Natural killer cell (primary cell): ENCODE measurements at regions not wholly inside any gene's neighbourhood (a gene's known extent, or its start where the extent isn't known, plus 50 kb on each side); places are given as distances from the start of the nearest gene placed in this dataset.

Source experiments
- ATAC-seq, 3 donors: fragments of 150-1000 bp in 2 of 3; fragments of 200-7000 bp in 1 of 3; cut with Tn5 transposase; 1 replicate in 1 of 3; 2 replicates in 2 of 3; pipeline ENCODE4 v1.10.0; 2021; ENCODE audit warnings: mild to moderate bottlenecking in 2 of 3, moderate library complexity in 2 of 3
- DNase-seq, 2 donors: peaks; one replicate each; pipeline versions ENCODE4 v3.0.0 to v3.0.0-alpha.2; 2013 to 2021; ENCODE audit warnings: mixed read lengths in 1 of 2
- H3K27ac ChIP-seq: one replicate; pipeline ENCODE4 v1.5.1; 2013; ENCODE audit warnings: mild to moderate bottlenecking, low read length
- H3K27me3 ChIP-seq: one replicate; pipeline ENCODE4 v1.6.1; 2013; ENCODE audit warnings: low read length; ENCODE audit not compliant: control insufficient read depth, insufficient read depth
- H3K36me3 ChIP-seq: one replicate; pipeline ENCODE4 v1.6.1; 2013; ENCODE audit warnings: low read length; ENCODE audit not compliant: control insufficient read depth, insufficient read depth
- H3K4me1 ChIP-seq: one replicate; pipeline ENCODE4 v1.6.1; 2013; ENCODE audit warnings: low read length; ENCODE audit not compliant: control insufficient read depth, insufficient read depth
- H3K4me3 ChIP-seq: one replicate; pipeline ENCODE4 v1.5.1; 2013; ENCODE audit warnings: low read length
- H3K9me3 ChIP-seq: one replicate; pipeline ENCODE4 v1.6.1; 2013; ENCODE audit warnings: low read length; ENCODE audit not compliant: control insufficient read depth, insufficient read depth
- H3K27ac Mint-ChIP-seq, 2 donors: one replicate each; pipeline ENCODE4 v1.8.0; 2022; ENCODE audit warnings: mild to moderate bottlenecking in 2 of 2, mixed read lengths in 2 of 2, moderate library complexity in 1 of 2
- H3K27me3 Mint-ChIP-seq, 2 donors: one replicate each; pipeline ENCODE4 v1.8.0; 2022; ENCODE audit warnings: low read depth in 2 of 2, mixed read lengths in 2 of 2
- H3K36me3 Mint-ChIP-seq: one replicate; pipeline ENCODE4 v1.8.0; 2022; ENCODE audit warnings: mixed read lengths
- H3K4me1 Mint-ChIP-seq, 2 donors: one replicate each; pipeline ENCODE4 v1.8.0; 2022; ENCODE audit warnings: mixed read lengths in 2 of 2
- H3K4me3 Mint-ChIP-seq: one replicate; pipeline ENCODE4 v1.8.0; 2022; ENCODE audit warnings: mild to moderate bottlenecking, moderate library complexity, mixed read lengths
- H3K9me3 Mint-ChIP-seq, 2 donors: one replicate each; pipeline ENCODE4 v1.8.0; 2022; ENCODE audit warnings: mixed read lengths in 2 of 2
- CTCF ChIP-seq: fragments of 200-600 bp; IDR thresholded peaks from one replicate; pipeline ENCODE4 v1.8.0; 2022; ENCODE audit warnings: antibody characterized with exemption
- WGBS: methylation state at CpG from one replicate; pipeline ENCODE4 v1.1.7; 2013; ENCODE audit warnings: missing lambda C conversion rate; ENCODE audit not compliant: insufficient coverage; 5-methylcytosine and 5-hydroxymethylcytosine counted together
- intact Hi-C: fragments of 100-400 bp; cut with micrococcal nuclease; formaldehyde crosslinking; loops from one replicate; pipeline ENCODE4 v1.14.2; 2022

- ATAC-seq (no peak), DNase-seq (no peak)
- intact Hi-C loops: no loop called here
- Mint-ChIP-seq H3K9me3 (peaks cover 8 to 10% of the 10 kb centered on the region in 2 donors), H3K27ac (no peak overlapping the region), H3K36me3 (peaks cover 7% of the 10 kb centered on the region), H3K4me1 (no peaks in the 10 kb centered on the region), H3K27me3 (no peaks in the 10 kb centered on the region), H3K4me3 (no peak overlapping the region)
- Histone ChIP-seq H3K27ac (no peak overlapping the region), H3K27me3 (no peaks in the 10 kb centered on the region), H3K9me3 (no peaks in the 10 kb centered on the region), H3K36me3 (no peaks in the 10 kb centered on the region), H3K4me3 (no peak overlapping the region), H3K4me1 (no peaks in the 10 kb centered on the region)
- no peak for TF ChIP-seq CTCF
- WGBS: 65% methylated on average over 1 of the region's 1 CpG
These were observed 1249.9 kb upstream of the TENM3 start for GRCh38 chr4:180993244-180993836.

DNA sequence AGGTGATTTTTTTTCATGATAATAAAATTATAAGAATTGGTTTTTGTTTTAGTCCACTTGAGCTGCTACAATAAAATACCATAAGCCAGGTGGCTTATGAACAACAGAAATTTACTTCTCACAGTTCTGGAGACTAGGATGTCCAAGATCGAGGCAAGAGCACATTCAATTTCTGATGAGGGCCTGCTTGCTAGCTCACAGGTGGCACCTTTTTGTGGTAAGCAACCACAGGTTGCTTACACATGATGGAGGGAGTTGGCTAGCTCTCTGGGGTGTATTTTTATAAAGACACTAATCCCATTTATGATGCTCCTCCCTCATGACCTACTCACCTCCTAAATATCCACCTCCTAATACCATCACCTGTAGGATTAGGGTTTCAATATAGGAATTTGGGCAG is 1248.5 kb upstream of the TENM3 start:
- Histone ChIP-seq H3K9me3 (no peaks in the 10 kb centered on the region), H3K27ac (no peak overlapping the region), H3K36me3 (no peaks in the 10 kb centered on the region), H3K4me1 (no peaks in the 10 kb centered on the region), H3K27me3 (no peaks in the 10 kb centered on the region), H3K4me3 (no peak overlapping the region)
- Mint-ChIP-seq H3K9me3 (peaks cover 8 to 11% of the 10 kb centered on the region in 2 donors), H3K27me3 (no peaks in the 10 kb centered on the region), H3K36me3 (peaks cover 7% of the 10 kb centered on the region), H3K4me1 (no peaks in the 10 kb centered on the region), H3K27ac (no peak overlapping the region), H3K4me3 (no peak overlapping the region)
- ATAC-seq: no peak
- intact Hi-C loops: no loop called here
- DNase-seq: no peak
- 86% methylated on average over 1 of the region's 1 CpG for WGBS
- no peak for TF ChIP-seq CTCF

DNA sequence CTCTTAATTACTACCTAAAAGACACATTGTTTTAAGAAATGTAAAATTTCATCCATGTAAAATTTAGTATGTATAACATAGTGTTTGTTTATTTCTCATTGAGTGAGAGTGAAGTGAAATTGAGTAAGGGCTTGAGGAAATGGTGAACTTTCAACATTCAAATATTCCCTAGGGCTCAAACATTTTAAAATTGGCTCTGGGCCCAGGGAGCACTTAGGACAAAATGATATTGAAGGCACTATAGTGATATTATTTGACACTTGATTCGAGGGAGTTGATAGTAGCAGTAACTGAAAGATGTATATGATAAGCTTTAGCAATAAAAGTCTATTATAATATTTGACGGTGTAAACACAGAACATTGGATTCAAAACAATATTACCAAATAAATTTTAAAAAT is 1244.0 kb upstream of the TENM3 start:
- Mint-ChIP-seq H3K9me3 (peaks cover 13 to 14% of the 10 kb centered on the region in 2 donors), H3K36me3 (peaks cover 7% of the 10 kb centered on the region), H3K27me3 (no peaks in the 10 kb centered on the region), H3K4me3 (no peak overlapping the region), H3K4me1 (no peaks in the 10 kb centered on the region), H3K27ac (no peak overlapping the region)
- no peaks in the 10 kb centered on the region for H3K9me3 ChIP-seq
- no peak for TF ChIP-seq CTCF
- no peak overlapping the region for H3K27ac ChIP-seq
- no peak for ATAC-seq
- no peak overlapping the region for H3K4me3 ChIP-seq
- no peak for DNase-seq
- H3K4me1 ChIP-seq: no peaks in the 10 kb centered on the region
- no peaks in the 10 kb centered on the region for H3K27me3 ChIP-seq
- 60% methylated on average over 1 of the region's 2 CpGs for WGBS
- no peaks in the 10 kb centered on the region for H3K36me3 ChIP-seq
- intact Hi-C loops: no loop called here

GRCh38 chr4:181004056-181004455 is 1239.1 kb upstream of the TENM3 start:
- Mint-ChIP-seq H3K36me3 (no peaks in the 10 kb centered on the region), H3K4me1 (no peaks in the 10 kb centered on the region), H3K27me3 (no peaks in the 10 kb centered on the region), H3K4me3 (no peak overlapping the region), H3K27ac (no peak overlapping the region), H3K9me3 (peaks cover 16 to 20% of the 10 kb centered on the region in 2 donors)
- Histone ChIP-seq H3K27me3 (no peaks in the 10 kb centered on the region), H3K4me1 (no peaks in the 10 kb centered on the region), H3K27ac (no peak overlapping the region), H3K9me3 (no peaks in the 10 kb centered on the region), H3K4me3 (no peak overlapping the region), H3K36me3 (no peaks in the 10 kb centered on the region)
- TF ChIP-seq CTCF: no peak
- ATAC-seq: no peak
- DNase-seq: no peak
- intact Hi-C loops: no loop called here
- WGBS: 93% methylated on average over 2 of the region's 4 CpGs
